Hematopoietic multipotent progenitor cell treated with erythropoietin and hydrocortisone succinate and interleukin-3 and kit ligand, for 4 days (in vitro differentiated cells): ENCODE measurements at regions not wholly inside any gene's neighbourhood (a gene's known extent, or its start where the extent isn't known, plus 50 kb on each side); places are given as distances from the start of the nearest gene placed in this dataset.
"Not testable (repeated sequence)": the region's sequence is repeated elsewhere in the genome, so short reads cannot be mapped to it uniquely, and the experiment has no call there.

Source experiments
- DNase-seq: peaks from one replicate; pipeline ENCODE4 v3.0.0-alpha.2; 2015

DNA sequence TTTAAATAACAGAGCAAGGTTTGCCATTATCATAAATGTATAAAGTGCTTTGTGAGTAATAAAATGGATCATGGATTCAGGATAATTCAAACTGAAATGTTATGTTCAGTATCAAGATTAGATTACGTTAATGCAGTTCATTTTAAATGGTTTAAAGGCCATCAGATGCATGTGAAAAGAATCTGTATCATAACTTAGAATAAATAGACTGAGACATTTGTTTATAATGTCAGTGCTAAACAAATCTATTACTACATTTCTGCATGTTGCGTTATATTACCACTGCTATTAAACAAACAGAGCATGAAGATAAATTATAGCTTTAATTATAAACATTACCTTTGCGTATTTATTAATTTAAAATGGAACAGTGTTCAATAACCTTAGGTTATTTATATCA is 160.2 kb downstream of the TOX3 start:
- DNase-seq = no peak

DNA sequence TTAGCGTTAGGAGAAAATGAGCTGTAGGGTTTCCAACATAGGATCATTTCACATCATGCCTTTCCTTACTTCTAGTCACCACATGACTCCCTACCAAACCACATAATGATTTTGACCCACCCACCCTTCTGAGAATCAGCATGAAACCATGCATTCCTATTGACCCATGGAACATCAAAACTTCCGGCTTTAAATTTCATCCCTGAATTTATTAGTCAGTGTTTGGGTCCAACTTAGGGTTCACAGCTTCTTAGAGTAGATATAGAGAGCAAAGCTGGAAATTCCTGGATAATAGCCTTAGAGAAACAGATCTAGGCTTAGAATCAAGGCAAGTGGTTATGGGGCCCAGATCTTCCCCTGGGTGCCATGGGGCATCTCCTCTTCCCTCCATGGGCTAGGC is 162.6 kb downstream of the TOX3 start:
- DNase-seq = no peak

DNA sequence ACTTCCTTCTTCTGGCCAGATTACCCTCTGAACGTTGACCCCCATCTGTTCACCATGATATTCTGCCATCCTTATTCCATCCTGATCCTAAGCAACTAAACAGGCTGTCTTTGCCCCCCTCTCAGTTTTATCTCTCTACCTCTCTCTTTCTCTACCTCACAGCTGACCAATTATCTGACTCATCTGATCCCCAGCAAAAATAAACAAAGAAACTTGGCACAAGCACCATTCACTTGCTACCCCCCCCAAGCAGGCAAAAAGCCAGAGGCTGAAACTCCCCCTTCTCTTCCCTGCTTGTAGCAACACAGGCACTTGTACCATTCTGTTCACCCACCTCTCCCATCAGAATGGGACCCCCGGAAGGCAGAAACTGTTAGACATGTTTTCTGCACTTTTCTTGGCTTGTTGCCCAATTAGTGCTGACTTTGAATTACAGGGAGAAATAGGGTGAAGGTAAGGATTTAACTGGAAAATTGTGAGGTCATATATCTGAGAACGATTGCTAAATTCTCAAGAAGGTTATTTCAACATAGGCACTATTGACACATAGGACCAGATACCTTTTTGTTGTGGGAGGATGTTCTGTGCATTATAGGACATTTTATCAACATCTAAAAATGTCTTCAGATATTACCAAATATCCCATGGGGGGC is 163.2 kb downstream of the TOX3 start:
- no peak for DNase-seq

DNA sequence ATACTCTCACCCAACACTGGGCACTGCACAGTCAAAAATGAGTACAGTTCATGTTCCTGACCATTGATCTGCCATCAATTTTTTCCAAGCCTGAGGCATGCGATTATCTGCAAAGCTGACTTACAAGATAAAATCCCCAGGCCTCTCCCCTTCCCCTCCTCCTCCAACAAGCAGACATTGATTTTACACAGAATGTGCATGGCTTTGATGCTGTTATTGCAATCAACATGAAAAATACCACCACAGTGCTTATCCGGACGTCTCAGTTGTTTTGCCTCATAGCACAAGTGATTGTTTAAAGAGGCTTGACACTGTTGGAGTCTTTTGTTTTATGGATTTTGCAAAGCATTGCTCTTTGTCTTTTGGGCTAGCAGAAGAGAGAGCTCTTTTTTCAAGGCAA is 163.8 kb downstream of the TOX3 start:
- no peak for DNase-seq

DNA sequence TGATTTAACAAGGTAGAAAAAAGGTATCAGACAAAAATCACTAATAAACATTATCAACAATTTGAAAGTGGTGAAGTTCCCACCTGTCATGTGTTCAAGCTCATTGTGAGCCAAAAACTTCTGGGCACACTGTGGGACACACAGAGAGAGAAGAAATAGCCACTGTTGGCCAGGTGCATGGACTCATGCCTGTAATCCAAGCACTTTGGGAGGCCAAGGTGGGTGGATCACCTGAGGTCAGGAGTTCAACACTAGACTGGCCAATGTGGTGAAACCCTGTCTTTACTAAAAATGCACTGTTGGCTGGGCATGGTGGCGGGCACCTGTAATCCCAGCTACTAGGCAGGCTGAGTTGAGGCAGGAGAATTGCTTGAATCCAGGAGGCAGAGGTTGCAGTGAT is 167.4 kb downstream of the TOX3 start:
- DNase-seq = no peak

DNA sequence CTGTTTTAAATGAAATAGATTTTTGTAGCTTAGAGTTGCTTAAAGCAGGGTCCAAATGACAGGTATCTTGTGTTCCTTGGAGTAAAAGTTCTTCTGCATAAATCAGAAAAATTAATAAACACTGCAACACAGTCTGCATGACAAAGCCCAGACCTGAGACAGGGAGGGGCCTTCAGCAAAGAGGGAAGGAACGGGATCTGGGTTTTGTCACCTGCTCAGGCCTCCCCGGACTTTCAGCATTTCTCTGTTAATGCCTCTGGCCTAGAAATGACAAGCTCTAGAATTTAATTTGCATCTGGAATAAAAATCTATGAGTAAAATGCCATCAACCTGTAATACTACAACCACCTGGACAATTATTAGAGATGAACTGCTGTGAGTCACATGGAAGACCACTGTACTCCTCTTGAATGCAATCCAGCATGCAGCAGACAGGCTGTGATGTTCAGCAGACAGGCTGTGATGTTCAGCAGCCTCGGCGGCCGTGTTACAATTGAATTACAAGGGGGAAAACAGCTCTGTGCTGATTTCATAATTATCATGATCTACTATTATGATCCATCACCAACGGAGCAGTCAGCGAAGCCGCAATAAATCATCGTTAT is 170.2 kb downstream of the TOX3 start:
- no peak for DNase-seq

DNA sequence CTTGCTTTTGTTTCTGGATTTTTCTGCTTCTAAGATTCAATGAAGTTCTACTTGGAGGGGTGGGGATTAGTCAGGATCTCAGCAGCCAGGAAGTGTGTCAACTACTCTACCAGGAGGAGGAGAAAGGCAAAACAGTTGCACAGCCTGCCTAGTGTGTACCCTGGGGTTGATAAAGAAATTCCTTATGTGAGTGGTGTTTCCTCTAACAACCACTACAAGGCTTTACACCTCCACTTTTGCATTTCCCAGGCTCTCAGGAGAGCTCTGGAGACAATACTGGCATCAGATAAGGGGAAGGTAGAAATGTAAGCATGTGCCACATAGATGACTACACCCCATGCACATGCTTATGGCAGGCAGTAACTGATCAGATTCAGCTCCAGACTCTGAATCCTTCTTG is 174.6 kb downstream of the TOX3 start:
- no peak for DNase-seq

DNA sequence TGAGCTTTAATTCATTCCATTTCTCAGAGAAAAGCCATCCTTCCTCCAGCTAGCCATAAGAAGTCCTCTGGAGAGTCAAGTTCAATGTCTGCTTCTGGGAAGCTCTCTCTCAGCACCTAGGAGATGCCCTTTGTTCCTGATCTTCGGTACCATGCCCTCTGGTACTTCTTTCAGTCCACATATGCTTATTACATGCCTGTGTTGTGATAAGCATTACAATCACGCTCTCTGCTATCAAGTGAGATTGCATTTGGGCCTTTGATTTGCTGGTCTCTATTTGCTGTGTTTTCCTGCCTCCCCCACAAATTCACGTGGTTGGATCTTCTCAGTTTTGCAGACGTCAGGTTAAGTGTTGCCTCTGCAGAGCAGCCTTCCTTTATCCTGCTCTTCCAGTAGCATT is 178.1 kb downstream of the TOX3 start:
- no peak for DNase-seq

DNA sequence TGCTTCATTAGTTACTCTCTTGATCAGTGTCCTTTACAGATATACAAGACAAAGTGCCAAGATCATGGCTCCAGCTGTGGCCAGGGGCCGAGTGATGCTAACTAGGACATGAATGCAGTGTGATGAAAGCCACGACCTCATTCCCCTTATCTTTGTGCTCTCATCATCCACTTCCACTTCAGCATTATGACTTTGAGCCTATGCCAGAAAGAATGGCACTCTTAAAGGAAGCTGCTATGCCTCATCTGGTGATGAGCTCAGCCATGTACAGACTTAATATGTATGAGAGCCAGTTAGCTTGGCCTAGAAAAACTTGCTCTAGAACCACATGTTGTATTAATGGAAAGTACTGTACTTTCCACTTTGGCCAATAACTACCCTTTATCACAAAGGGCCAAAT is 179.1 kb downstream of the TOX3 start:
- no peak for DNase-seq

DNA sequence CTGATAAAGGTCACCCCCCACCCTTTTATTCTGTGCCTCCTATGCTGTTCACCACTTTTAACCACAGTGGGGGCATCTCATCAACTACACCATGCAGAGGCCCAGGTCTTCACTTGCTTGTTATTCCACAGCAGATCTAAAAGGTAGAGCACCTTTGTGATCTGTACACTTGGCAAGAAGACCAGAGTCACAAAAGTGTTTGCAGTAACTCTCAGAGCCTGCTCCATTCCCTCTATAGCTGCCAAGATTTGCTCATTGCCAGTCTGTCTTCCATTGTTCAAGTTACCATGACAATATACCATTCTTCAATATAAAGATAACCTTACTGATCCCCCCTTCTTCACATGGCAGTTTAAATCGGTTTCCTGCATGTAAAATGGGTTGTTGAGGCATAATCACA is 180.0 kb downstream of the TOX3 start:
- no peak for DNase-seq

DNA sequence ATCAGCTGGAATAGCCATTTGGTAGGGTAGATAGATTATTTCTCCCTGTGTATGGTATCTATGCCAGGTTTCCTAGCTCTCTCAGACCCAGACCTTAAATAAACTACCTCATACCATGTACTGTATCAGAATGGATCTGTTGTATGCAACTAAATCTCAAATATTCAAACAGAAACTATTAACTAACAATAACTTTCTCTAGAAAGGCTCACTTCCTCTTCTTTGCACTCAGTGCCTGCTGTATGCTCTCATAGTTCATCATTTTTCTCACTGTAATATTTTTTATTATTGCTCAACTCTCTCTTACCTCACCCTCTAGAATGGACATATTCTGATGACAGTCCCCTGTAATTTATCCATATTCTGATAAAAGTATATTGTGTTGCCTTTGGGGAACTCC is 182.4 kb downstream of the TOX3 start:
- DNase-seq = no peak

DNA sequence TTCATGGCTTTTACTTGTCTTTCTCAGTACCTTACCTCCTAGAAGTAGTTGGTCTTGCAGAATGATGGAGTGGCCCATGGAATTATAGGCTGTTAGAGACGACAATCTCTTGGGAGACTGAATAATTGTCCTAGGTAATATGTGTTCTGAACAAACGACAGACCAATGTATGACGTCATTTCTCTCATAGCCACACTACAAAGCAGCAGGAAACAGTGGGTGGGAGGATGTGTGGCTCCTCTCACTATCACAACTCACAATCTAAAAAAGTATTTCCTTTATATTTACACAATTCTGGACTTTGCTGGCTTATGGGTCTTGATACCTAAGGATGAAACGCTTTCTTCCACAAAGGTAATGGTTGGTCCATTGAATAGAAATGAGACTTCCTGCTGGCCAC is 183.9 kb downstream of the TOX3 start:
- no peak for DNase-seq

DNA sequence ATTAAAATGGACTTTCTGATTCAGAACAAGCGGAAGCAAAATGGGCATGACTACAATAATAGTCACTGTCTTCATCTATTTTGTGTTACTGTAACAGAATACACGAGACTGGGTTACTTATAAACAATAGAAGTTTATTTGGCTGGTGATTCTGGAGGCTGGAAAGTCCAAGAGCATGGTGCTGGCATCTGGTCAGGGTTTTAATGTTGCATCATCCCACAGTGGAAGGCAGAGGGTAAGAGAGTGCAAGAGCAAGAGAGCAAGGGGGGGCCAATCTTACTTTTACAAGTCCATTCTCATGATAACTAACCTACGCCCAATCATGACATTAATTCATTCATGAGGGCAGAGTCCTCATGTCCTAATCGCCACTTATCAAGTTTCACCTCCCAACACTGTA is 189.2 kb downstream of the TOX3 start:
- no peak for DNase-seq

DNA sequence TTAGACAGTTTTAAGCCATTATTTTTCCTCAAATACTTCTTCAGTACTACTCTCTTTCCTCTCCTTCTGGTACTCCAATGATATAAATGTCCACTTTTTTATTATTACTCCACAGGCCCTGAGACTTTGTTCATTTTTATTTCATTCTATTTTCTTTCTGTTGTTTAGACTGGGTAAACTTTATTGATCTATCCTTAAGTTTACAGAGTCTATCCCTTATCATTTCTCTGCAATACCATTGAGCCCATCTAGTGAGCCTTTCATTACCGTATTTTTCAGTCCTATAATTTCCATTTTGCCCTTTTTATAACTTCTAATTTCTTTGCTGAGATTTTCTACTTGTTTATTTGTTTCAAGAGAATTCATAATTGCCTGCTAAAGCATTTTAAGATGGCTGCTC is 193.7 kb downstream of the TOX3 start:
- no peak for DNase-seq

DNA sequence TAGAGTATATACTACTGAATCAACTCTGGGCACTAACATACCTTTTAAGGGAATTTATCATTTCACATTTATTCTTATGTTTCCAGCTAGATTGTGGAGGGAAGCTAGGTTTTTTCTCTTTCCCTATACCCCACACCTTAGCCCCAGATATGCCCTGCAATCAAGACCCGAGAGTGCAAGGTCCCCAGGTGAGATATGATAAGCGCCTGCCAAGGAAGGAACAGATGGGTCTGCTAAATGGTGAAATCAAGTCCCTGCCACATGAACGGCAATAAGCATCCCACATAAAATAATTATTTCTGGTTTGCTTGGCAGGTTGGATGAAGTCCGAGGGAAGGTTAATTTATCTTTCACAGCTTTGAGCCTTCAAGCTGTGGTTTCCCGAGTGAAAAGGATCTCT is 195.5 kb downstream of the TOX3 start:
- no peak for DNase-seq

DNA sequence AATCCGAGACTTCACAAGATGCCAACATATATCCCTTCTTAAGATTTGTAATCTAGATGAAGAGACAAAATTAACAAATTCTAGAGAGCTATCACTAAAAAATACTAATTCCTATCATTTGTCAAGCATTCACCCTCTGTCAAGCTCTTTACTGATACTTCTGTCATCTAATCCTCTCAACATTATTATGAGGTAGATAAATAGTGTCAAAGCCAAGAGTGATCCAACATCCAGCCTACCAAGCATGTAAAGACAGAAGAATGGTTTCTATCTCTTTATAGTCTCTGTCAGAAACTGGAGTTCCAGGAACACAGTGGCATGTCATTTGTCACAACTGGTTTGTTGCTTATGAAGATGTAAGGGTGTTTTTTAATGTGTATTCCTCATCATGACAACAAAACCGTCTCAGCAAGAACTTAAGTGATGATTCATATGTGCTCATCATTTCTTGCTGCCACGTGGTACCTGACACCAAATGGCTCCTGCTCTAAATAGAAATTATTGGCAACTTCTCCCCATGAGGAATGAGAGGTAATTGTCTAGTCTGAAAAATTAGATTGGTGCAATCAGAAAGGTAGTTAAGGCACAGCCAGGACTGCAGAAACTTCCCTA is 196.8 kb downstream of the TOX3 start:
- no peak for DNase-seq

DNA sequence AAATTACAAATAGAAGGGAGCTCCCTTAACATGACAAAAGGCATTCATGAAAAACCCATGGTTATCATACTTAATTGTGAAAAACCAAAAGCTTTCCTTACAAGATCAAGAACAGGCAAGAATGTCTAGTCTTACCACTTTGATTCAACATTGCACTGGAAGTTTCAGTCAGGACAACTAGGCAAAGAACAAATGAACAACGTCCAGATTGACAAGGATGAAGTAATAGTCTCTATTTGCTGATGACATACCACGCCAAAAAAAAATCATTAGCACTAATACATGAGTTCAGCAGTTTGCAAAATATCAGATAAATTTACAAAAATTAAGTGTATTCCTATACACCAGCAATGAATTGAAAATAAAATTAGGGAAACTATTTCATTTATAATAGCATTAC is 200.2 kb downstream of the TOX3 start:
- DNase-seq = no peak

DNA sequence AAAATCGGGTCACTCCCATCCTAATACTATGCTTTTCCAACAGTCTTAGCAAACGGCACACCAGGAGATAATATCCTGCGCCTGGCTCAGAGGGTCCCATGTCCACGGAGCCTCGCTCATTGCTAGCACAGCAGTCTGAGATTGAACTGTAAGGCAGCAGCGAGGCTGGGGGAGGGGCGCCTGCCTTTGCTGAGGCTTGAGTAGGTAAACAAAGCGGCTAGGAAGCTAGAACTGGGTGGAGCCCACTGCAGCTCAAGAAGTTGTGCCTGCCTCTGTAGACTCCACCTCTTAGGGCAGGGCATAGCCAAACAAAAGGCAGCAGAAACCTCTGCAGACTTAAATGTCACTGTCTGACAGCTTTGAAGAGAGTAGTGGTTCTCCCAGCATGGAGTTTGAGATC is 213.3 kb downstream of the TOX3 start:
- DNase-seq = not testable (repeated sequence)

DNA sequence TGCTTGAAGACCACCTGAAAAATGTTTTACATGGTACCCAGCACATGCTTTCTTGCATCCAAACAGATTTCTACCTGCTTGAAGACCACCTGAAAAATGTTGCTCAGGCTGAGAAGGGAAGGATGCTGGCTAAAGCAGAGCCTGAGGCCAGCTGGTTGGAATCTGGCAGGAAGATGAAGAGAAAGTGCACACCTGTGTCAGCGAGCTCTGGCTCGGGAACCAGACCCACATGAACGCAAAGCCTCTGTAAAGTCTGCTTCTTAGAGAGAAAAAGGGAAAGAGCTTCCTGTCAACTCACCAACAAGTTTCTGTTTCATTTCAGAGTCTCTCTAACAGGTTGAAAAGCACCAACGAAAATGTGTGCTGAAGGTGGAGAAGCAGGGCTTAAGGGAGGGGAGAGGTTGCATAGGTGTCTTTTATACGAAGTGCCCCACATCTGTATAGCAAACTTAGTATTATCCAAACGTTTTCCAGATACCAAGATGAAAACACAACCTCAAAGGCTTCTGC is 226.0 kb downstream of the TOX3 start:
- DNase-seq = no peak

DNA sequence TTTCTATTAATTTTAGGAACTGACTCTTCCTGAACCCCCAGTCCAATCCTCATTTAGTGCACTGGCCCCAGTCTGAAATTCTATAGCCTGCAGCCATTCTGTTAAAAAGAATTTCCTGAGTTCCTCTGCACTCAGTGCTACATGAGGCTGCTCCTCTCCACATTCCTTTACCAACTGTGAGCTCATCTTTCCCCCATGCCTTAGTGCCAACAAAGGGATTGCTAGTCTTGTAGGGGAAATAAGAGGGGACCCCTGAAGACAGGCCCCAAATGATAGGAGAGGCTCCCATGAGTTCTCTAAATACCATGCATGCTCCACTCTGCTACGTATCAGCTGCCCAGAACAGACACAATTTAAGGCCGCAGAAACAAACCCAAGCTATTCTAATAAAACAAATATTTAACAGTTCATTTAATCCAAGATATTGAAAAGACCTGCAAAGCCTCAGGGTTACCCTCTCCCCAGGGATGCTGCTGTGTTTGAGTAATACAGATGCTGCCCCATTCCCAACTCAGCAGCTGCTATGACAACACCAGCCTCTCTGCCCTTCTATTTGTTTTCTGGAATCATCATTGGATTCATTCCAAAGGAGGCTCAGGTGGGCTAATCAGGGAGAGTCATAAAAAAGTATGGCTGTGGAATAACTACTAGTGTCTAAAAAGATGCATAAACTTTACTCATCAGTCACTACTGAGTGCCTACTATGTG is 228.5 kb downstream of the TOX3 start:
- no peak for DNase-seq

DNA sequence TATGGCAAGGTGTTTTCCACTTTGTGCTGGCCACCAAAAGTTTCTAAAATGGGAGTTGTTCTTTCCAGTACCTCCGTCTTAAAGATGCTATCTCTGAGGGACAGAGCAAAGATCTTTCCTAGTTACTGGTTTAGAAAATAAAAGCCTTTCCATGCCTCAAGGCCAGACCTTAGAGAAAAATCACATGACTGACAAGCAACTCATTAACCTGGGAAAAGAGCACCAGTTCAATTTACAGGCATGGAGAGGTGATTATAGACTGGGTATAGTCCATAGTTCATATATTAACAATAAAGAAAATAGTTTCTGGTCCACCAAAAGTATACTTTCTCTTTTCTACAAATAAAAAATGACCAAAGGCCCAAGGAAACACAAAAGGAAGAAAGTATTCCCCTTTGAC is 230.7 kb downstream of the TOX3 start:
- DNase-seq = no peak

DNA sequence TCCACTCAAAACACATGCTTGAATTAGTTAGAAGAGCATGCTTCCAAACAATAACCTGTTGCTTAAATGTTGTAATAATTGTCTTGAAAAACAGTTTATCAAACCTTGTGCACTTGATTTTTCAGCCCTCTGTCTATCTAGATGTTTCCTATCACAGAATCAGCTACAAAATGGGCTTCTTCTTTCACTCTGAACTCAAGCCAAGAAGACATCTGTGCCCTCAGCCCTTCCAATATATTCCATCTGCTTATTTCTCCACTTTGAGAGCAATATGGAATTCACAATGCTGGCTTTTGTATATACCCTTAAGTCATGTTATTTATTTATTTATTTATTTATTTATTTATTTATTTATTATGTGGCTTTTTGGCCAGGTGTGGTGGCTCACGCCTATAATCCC is 234.2 kb downstream of the TOX3 start:
- no peak for DNase-seq

DNA sequence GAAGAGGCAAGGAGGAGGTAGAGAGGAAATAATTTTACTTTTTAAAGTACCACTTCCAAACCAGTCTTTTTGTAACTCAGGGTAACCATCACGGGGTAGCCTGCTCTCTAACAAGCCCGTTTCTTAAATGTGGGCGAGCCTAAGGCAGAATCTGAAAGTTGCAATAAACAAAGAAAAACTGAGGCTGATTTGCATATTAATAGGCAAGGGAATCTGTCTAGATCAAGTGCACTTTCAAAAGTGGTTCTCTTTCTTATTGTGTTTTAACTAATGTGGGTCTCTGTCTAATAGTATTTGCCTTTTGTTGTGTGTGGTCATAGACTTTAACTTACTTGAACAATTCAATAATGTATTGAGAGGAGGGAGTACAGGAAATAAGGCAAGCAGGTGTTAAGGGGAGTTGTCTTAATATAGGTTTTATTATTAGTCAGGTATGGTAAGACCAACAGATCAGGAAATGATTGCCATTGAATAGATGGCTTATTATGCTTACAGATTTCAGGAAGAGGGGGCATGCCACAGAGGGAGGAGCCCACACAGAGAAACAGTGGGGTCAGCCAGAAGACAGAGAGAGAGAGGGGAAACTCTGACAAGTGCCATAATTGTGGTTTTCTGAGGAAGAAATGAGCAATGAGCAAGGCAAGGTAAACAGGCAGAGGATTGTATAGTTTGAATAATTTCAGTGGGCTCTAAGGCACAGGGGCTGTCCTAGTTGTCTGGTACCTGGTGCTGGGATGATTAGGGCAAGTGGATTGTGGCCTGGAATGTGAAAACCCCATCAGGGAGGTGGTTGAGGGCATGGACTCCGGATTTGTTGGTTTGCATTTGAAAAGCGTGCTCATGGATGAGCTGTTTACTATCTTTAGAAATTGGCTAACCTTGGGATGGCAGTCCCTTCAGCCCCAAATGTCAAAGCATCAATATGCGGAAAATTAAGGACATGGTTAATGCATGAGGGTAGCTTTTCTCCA is 237.2 kb downstream of the TOX3 start:
- DNase-seq = no peak
